Brain pericyte (primary cell): ENCODE measurements at regions not wholly inside any gene's neighbourhood (a gene's known extent, or its start where the extent isn't known, plus 50 kb on each side); places are given as distances from the start of the nearest gene placed in this dataset.

Experiments used
- DNase-seq: peaks from one replicate; pipeline ENCODE4 v3.0.0-alpha.2; 2012; ENCODE audit warnings: low read depth, low spot score

DNA sequence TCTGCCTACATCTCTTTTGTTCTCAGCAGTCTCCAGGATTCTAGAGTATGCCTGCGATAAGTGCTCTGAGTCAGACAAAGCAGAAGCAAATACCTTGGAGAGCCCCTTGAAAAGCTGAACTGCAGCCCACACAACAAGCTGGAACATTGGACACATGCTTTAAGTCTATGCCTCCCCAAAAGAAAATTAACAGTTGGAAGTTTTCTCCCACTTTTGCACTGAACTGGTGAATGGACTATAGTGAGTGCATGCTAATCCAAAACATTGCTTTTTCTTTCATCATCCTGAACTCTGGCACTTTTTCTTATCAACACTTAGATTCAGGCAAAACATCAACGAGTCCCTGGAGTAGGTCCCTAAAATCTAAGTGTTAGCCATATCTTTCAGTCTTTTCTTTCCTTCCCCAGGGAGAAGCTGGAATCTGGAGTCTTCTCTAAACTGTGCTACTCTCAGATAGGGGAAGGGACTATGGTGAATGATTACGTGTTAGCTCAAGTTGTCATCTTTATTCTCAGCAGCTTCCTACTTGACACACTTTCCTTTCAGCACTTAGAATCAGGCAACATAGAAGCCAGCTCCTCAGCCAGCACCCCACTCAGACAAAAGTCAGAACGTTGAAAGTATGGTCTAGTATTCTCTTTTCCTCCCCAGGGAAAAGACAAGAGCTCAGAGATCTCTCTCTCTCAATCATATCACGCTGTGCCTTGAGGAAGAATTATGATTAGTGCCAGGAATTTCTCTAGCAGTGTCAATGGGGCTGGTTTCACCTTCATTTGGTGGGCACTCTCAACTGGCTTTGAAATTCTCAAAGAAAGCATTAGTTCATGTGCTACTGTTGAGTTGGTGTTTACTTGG, 811.0 kb upstream of the GJE1 start:
- peak; percentile 5 for DNase-seq

DNA sequence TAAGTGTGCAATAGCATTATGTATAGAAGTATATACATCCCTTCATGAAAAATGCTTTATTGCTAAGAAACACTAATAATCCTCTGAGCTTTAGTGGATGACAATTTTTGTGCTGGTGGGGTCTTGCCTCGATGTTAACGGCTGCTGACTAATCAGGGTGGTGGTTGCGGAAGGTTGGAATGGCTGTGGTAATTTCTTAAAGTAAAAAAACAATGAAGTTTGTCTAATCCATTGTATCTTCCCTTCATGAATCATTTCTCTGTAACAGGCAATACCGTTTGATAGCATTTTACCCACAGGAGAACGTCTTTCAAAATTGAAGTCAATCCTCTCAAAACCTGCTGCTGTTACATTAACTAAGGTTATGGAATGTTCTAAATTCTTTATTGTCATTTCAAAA, 816.5 kb upstream of the GJE1 start:
- DNase-seq = no peak

DNA sequence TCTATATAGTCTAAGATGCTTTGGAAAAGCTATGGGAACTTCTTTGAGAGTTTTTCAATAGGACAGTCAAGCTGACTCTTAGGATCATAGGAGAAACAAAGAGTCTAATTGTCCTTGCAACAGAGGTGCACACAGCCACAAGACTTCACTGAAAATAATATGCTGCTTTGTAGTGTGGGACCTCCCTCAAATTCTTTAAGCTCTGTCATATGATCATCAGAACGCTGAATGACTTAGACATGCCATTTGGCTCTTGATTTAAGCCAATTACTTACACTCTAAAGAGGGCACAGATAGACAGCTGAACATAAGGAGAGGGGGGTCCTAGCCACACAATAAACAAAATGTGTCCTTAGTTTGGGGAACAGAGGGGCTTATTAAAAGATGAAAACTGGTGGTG, 818.7 kb upstream of the GJE1 start:
- DNase-seq = no peak

DNA sequence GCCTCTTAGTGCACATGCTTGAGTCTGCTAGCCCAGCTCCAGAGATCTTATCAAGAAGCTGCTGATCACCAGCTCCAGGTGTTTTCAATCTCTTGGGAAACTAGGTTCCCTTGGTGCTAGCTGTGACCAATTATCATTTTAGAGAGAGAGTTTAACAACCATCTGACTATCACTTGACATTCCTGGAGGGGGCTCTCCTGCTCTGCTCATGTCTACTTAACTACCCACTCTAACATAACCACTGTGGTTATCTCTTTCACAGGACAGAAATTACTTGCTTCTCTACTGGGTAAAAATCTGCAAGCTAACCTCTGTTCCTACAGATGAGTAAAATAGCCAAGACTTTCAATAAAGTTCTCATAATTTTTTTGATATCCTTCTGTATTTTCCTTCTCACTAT, 823.4 kb upstream of the GJE1 start:
- DNase-seq = no peak

DNA sequence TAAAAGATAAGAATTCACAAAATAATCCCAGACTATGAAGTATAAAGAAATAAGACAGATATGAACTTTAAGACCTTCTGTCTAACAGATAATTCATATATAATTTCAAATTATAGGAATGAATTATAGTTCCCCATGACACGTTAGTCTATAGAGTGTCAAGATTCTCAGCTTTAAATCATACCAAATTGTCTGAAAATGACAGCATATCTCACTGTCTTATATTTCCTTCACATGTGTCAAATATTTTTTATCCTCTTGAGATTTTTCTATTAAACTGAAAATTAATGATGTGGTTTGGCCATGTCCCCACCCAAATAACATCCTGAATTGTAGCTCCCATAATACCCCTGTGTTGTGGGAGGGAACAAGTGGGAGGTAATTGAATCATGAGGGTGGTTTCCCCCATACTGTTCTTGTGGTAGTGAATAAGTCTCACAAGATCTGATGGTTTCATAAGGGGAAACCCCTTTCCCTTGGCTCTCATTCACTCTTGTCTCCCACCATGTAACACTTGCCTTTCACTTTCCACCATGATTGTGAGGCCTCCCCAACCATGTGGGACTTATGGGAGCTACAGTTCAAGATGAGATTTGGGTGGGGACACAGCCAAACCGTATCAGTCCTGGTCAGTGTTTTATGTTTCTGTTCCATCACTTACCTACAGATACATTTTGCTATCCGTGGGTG, 825.3 kb upstream of the GJE1 start:
- no peak for DNase-seq

DNA sequence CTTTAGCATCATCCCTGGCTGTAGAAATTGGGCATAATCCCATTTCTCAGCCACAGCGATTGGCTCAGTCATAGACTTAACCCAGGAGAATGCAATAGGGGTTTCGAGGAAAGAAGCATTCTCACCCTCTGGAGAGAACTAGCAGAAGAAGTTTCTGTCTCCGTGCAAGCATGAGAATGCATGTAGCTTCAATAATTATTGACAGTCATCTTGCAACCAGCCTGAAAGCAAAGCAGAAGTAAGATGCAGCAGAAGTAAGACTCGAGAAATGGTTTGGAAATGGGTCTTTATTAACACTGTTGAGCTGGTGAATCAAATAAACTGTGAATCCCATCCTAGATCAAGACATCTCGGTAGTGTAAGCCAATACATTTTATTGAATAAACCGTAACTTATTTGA, 828.8 kb upstream of the GJE1 start:
- no peak for DNase-seq

DNA sequence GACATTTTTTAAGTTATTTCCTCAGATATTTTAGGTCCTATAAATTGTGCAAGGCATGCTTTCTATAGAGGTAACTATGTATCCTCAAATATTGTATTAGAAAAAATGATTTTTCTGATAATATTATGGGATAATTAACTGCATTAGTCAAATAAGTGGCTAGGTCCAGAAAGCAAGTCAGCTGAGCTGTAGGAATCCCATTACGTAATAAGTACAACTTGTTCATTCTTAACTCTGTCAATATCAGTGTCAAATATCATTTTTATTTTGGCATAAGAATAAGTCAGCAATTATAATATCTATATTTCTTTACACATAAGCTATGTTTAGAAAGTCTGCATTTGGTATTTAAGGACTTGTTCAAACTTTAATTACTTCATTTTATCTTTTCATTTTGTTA, 830.9 kb upstream of the GJE1 start:
- DNase-seq = no peak

DNA sequence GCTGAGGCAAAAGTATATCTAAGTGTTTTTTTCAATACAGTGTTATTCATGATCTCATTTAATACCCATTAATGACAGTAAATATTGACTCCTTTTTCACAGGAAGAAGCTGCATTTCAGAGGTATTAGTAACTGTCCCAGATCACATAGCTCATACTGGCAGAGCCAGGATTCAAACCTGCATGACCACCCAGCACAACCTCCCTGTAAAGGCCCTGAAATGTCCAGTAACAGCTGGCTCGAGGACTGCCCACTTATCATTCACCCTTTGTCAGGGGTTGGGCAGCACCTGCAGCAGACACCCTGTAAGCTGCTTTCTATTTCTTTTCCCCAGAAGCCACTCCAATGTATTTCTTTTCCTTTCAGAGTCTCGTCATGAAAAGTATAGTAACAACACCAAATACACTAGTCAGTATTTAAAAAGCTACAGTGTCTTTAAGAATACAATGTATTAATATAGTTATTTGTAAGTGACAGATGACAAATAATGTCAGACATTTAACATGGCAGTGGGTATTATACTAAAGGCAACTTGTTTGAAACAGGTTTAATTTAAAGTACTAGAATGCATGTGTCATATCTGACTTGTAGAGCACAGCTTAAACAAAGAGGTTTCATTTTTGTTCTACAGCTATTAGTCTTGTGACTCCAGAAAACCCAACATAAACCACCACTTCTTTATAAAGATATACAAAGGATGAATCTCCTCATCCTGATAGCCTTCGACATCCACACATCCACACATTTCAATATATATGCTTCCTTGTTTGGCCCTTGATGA, 841.6 kb upstream of the GJE1 start:
- DNase-seq = no peak

DNA sequence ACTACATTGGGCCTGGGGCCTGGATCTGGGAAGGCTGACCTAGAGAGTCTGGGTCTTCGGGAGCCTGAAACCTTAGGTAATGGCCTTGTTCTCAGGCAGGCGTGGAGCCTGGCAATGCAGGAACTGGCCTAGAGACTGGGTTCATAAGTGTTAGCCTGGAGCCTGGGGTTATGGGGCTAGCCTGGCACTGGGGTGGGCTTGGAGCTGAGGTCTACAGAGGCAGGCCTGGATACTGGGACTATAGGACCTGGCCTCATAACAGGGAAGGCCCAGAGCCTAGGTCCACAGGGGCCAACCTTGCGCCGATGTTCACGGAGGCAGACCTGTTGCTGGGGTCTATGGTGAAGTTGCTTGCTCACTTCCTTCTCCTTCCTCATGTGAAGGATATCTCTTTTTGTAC, 843.8 kb upstream of the GJE1 start:
- DNase-seq = no peak

DNA sequence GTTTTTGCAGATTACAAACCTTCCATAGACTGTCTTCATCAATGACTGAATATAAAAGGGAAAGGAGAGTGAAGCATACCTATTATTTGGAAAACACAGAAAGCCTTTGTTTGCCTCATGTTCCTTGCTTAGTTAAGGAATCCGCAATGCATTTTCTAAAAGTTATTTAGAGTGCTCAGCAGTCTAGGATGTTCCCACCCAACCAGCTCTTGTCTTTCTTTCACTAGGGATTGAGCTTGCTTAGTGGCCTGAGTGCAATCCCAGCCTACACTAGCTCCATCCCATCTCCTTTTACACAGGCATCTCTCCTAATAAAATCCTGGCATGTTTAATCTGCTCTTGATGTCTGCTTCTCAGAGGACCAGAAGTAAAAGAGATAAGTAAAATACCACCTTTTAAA, 850.5 kb upstream of the GJE1 start:
- DNase-seq = no peak

DNA sequence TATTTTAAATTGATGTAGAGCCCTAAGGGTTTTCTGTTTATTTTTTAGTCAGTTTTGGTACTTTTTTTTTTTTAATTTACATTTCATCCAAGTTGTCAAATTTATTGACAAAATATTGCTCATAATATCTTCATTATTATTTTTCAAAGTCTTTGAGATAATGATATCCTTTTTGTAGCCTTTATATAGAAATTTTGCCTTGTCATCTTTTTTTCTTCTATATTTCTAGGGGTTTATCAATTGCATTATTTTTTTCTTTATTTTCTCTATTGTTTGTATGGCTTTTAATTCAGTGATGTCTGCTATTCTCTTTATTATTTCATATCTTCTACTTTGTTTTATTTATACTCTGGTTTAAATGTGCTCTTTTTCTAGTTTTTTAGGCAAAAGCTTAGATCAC, 863.0 kb upstream of the GJE1 start:
- DNase-seq = no peak

DNA sequence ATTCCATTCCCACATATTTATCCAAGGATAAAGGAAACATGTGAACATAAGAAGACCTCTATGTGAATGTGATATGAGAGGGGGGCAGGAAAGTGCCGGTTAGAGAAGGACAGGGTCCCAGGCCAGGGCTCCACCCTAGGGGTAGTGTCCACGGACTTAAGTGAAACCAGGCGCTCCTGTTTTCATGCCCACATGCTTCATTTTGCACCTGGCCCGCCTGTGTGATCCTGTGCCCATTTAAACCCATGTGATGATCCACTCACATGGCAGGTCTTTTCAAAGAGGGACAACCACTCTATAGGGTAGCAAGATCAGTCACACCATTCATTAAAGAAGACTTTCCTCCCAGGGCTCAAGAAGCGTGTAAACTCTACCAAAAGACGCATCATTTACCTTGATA, 865.3 kb upstream of the GJE1 start:
- DNase-seq = no peak

DNA sequence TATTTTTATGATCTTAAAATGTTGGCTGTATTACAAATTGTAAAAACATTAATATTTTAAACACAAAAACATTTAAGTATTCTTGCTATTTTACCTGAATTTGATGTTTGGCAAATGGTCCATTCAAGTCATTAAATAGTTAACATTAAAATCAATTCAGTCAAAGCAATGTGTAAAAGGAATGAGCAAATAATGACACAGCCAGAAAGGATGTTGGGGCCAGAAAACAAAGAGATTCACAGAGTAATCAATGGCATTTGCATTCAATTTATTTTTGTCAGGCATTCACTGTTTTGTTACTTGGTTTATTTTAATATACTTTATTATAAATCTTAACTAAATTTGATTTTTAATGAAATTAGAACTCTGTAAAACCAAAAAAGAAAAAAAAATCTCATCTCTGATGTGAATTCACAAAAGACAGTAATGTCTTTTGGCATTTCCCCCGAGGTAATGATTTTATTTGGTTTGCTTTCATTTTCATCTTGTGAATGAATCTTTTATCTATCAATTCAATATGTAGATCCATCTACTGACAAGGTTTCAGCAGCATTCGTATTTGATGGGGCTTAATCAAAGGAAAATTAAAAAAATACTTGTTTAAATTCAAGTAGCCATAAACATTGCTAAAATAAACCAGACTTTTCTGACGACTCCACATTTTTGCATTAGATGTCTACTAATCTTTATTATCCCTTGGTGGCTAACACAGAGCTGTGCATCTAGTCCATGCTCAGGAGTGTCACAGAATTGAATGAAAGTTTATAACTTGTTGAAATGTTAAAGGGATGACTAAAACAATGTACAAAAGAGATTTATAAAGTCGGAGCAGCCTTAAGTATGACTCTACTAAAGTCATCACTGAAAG, 866.7 kb upstream of the GJE1 start:
- DNase-seq = no peak

DNA sequence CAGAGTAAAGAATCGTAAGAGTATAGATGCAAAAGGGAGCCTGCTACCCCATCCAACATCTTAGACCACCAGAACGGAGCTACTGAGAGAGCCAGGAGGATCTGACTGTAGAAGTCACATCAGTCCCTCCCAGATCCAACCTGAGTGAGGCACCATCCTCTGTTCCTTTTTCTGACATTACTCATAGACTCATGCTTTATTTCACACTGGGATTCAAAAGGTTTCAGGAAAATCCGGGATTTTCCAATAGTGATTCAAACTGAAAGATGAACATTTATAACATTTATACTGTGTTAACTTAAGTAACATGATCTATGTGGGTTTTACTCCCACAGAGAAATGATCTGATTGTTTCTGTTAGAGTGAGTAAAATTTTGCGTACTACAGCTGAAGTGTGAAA, 868.6 kb upstream of the GJE1 start:
- DNase-seq = no peak

DNA sequence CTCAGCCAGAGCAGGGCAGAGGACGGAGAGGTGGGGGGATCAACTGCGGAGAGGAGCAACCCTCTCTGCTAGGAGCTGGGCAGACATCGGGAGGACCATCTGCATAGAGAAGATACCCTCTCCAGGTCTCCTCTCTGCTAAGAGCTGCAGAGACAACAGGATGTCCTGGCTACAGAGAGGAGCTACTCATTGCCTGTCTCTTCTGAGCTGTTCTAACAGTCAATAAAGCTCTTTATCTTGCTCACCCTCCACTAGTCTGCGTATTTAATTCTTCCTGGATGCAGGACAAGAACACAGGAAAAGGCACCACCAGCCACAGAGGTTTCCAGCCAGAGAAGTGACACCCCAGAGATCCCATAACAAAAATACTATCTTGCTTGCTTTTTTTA, 871.1 kb upstream of the GJE1 start:
- no peak for DNase-seq

DNA sequence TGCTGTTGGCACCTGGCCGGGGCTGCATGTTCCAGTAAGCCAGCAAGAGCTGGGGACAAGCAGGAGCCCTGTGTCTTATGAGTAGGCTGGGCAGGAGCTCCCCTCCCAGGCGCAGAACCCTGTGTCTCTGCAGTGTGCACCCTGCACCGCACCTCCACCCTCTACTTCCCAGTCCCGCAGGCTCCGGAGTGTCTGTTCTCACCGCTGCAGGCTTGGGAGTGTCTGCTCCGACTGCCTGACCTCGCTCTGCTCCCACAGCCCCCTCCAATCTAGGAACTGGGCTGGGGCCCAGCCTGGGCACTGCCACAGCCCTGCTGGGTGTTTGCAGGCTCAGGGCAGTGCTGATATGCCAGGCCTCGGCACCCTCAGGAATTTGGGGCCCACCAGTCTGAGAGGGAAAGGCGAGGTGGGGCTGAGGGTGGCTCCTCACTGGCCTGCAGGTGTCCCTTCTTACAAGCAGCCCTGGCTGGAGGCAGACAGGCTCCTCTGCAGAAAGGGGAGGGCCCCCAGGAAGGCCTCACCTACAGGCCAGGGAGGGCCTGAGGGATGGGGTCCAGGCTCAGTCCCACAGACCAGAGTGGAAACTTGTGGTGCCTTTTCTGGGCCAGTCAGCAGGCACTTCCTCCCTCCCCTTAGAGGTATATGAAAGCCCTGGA, 871.6 kb upstream of the GJE1 start:
- DNase-seq = no peak

DNA sequence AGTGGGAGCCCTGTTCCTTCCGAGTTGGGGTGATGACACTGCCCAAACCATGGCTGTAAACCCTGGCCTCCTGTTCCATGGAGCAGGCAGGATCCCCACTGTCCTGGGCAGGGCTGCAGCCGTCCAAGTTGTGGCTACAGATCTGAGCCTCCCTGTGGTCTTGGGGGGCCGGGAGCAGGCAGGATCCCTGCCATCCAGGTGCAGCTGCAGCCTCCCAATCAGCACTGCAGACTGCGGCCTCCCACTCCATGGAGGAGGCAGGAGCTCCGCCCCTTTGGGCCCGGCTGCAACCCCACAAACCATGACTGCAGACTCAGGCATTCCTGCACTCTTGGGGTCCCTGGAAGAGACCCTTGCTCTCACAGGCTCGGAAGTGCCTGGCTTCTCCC, 872.1 kb upstream of the GJE1 start:
- DNase-seq = no peak

DNA sequence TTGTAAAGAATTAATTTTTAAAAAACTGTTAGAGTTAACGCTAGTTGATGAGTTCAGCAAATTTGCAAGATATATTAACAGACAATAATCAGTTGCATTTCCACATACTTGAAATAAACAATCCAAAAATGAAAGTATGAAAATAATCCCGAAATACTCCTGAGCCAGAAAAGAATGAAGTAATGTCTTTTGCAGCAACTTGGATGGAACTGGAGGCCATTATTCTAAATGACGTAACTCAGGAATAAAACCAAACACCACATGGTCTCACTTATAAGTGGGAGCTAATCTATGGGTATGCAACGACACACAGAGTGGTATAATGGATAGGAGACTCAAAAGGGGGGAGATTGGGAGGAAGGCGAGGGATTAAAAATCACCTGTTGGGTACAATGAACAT, 872.9 kb upstream of the GJE1 start:
- DNase-seq = no peak

DNA sequence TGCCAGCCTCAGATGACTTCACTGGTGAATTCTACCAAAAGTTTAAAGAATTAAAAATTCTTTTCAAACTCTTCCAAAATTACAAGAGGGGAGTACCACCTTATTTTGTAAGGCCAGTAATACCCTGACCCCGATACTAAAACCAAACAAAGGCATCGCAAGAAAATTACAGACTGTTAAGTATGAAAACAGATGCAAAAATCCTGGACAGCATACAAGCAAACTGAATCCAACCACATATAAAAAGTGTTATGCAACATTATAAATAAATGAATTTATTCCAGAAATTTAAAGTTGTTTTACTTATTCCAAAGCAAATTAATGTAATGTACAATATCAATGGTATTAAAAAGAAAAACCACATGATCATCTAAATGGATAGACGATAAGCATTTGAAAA, 873.6 kb upstream of the GJE1 start:
- DNase-seq = no peak

DNA sequence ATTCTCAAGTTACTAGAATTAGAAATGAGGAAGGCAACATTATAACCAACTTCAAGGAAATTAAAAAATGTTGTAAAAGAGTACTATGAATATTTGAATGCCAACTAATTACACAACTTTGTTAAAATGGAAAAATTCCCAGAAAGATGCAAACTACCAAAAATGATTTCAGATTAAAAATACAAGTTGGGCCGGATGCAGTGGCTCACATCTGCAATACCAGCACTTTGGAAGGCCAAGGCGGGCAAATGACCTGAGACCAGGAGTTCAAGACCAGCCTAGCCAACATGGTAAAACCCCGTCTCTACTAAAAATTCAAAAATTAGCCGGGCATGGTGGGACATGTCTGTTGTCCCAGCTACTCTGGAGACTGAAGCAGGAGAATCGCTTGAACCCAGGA, 874.2 kb upstream of the GJE1 start:
- DNase-seq = no peak

DNA sequence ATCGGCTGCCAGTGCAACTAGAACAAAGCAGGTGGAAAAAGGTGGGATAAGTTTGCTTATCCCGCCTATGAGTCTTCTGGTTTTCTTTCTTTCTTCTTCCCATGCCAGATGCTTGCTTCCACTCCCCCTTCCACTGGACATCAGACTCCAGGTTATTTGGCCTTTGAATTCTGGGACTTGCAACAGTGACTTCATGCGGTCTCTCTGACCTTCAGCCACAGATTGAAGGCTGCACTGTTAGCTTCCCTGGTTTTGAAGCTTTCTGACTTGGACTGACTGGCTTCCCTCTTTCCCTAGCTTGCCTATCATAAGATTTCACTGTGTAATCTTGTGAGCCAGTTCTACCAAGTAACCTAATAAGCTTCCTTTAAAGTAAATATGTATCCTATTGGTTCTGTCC, 878.4 kb upstream of the GJE1 start:
- no peak for DNase-seq
